Panc1 (cell line): ENCODE measurements at regions not wholly inside any gene's neighbourhood (a gene's known extent, or its start where the extent isn't known, plus 50 kb on each side); places are given as distances from the start of the nearest gene placed in this dataset.

Experiments used
- ATAC-seq: fragments of 200-7000 bp; cut with Tn5 transposase; 2 replicates; pipeline ENCODE4 v1.9.1; 2020; ENCODE audit warnings: mild to moderate bottlenecking, moderate library complexity
- BruUV-seq: library from RNA; stranded (reverse); fragments of 400-500 nt; replicated peaks from 2 replicates; lab custom pipeline; 2021; lab: Mats Ljungman, UMichigan
- CTCF ChIA-PET: fragments of 300-600 bp; sonication (Branson Sonifier 250); formaldehyde crosslinking; loops from one replicate; lab custom pipeline; 2022; ENCODE audit warnings: antibody characterized with exemption; lab: Charles Lee
- POLR2A ChIA-PET: fragments of 300-600 bp; sonication (Branson Sonifier 250); formaldehyde crosslinking; loops from one replicate; lab custom pipeline; 2022; ENCODE audit warnings: antibody characterized with exemption; lab: Charles Lee
- DNase-seq: peaks from one replicate; pipeline ENCODE4 v3.0.0-alpha.2; 2010; ENCODE audit warnings: low read depth, low spot score
- H3K27ac ChIP-seq: 2 replicates; pipeline ENCODE4 v1.5.1; 2011; ENCODE audit warnings: mild to moderate bottlenecking, low read length, inconsistent platforms
- H3K27me3 ChIP-seq: fragments of 200-500 bp; sonication (Bioruptor generic); 2 replicates; pipeline ENCODE4 v1.6.0; 2014; ENCODE audit warnings: low read length, inconsistent platforms; ENCODE audit not compliant: control insufficient read depth, insufficient read depth
- H3K36me3 ChIP-seq: fragments of 200-500 bp; sonication (Bioruptor generic); 2 replicates; pipeline ENCODE4 v1.5.1; 2014; ENCODE audit warnings: inconsistent platforms, mild to moderate bottlenecking, low read length, moderate library complexity; ENCODE audit not compliant: control insufficient read depth, insufficient read depth
- H3K4me1 ChIP-seq: 2 replicates; pipeline ENCODE4 v1.5.1; 2011; ENCODE audit warnings: inconsistent platforms, mild to moderate bottlenecking, low read length, moderate library complexity; ENCODE audit not compliant: control insufficient read depth, insufficient read depth
- H3K4me3 ChIP-seq, 2 experiments: 2 replicates each; pipeline ENCODE4 v1.5.1; 2011 to 2012; ENCODE audit warnings: low read depth in 2 of 2, low read length in 2 of 2, mild to moderate bottlenecking in 2 of 2, inconsistent platforms in 1 of 2, moderate library complexity in 1 of 2
- H3K9me3 ChIP-seq: fragments of 200-500 bp; sonication (Bioruptor generic); 2 replicates; pipeline ENCODE4 v1.5.1; 2014; ENCODE audit warnings: low read depth, mild to moderate bottlenecking, inconsistent platforms, low read length, moderate library complexity; ENCODE audit not compliant: control insufficient read depth, insufficient read depth
- CTCF ChIP-seq: fragments of 450-650 bp; IDR thresholded peaks from 2 replicates; pipeline ENCODE4 v1.5.1; 2017; ENCODE audit warnings: mild to moderate bottlenecking
- POLR2AphosphoS5 ChIP-seq: IDR thresholded peaks from 2 replicates; pipeline ENCODE4 v1.6.1; 2012; ENCODE audit warnings: mild to moderate bottlenecking, low read depth, low read length, moderate library complexity
- REST ChIP-seq, 2 experiments: IDR thresholded peaks; 2 replicates each; pipeline ENCODE4 v1.6.1; 2011 to 2012; ENCODE audit warnings: low read depth in 2 of 2, control low read depth in 1 of 2, low read length in 1 of 2, mild to moderate bottlenecking in 1 of 2, moderate library complexity in 1 of 2; ENCODE audit not compliant: insufficient read depth in 1 of 2
- SIN3A ChIP-seq: IDR thresholded peaks from 2 replicates; pipeline ENCODE4 v1.6.1; 2012; ENCODE audit warnings: low read depth, mild to moderate bottlenecking, low read length, moderate library complexity, borderline replicate concordance; ENCODE audit not compliant: insufficient read depth
- TCF7L2 ChIP-seq: IDR thresholded peaks from 2 replicates; pipeline ENCODE4 v1.6.1; 2011; ENCODE audit warnings: mild to moderate bottlenecking, low read depth, low read length, inconsistent platforms
- in situ Hi-C: cut with HindIII; loops from 2 replicates; pipeline ENCODE4 v1.10.0; 2016; ENCODE audit warnings: low sequenced_read_pairs, low pct_unique_long_range_greater_than_20kb
- intact Hi-C: fragments of 100-400 bp; cut with micrococcal nuclease; formaldehyde crosslinking; loops from one replicate; pipeline ENCODE4 v1.10.0; 2022; ENCODE audit not compliant: unreplicated experiment

GRCh38 chr16:25596194-25596593 lies 95.6 kb upstream of the HS3ST4 start:
- H3K4me1 ChIP-seq = no peaks in the 10 kb centered on the region
- intact Hi-C loops = no loop called here
- H3K4me3 ChIP-seq = no peak overlapping the region
- BruUV-seq = no TSS peak
- H3K9me3 ChIP-seq = no peaks in the 10 kb centered on the region
- H3K27ac ChIP-seq = no peak overlapping the region
- DNase-seq (no peak), ATAC-seq (no peak)
- TF ChIP-seq TCF7L2 = no peak
- TF ChIP-seq REST (IDR thresholded peaks at IDR 0.05; ENCODE audit: insufficient read depth in 1 of 2, low read depth in 2 of 2, low read length in 1 of 2) = no peak
- TF ChIP-seq SIN3A = no peak
- TF ChIP-seq CTCF = no peak
- no peak for TF ChIP-seq POLR2AphosphoS5
- in situ Hi-C loops = no loop called here
- CTCF ChIA-PET = interaction anchor here (0.7 kb wide), 1 partner anchor 732 kb away, joined by 4 read pairs; no protein-coding TSS in a partner anchor
- POLR2A ChIA-PET = no interaction called here
- no peaks in the 10 kb centered on the region for H3K27me3 ChIP-seq
- H3K36me3 ChIP-seq = no peaks in the 10 kb centered on the region

GRCh38 chr16:25593260-25593659 lies 98.5 kb upstream of the HS3ST4 start:
- BruUV-seq = no TSS peak
- POLR2A ChIA-PET = no interaction called here
- in situ Hi-C loops = no loop called here

More at GRCh38 chr16:25593260-25593659, 98.5 kb upstream of the HS3ST4 start:
- ATAC-seq (no peak), DNase-seq (no peak)
- H3K4me1 ChIP-seq = no peaks in the 10 kb centered on the region
- CTCF ChIA-PET = no interaction called here
- no peak overlapping the region for H3K27ac ChIP-seq
- no peak overlapping the region for H3K4me3 ChIP-seq
- intact Hi-C loops = no loop called here
- no peaks in the 10 kb centered on the region for H3K9me3 ChIP-seq
- no peaks in the 10 kb centered on the region for H3K27me3 ChIP-seq
- TF ChIP-seq TCF7L2 (no peak), POLR2AphosphoS5 (no peak), CTCF (no peak), SIN3A (no peak), REST (IDR thresholded peaks at IDR 0.05; ENCODE audit: insufficient read depth in 1 of 2, low read depth in 2 of 2, low read length in 1 of 2) (no peak)
- H3K36me3 ChIP-seq = no peaks in the 10 kb centered on the region
